ENCODE measurements at regions not wholly inside any gene's neighbourhood (a gene's known extent, or its start where the extent isn't known, plus 50 kb on each side); places are given as distances from the start of the nearest gene placed in this dataset.
"Not testable (repeated sequence)": the region's sequence is repeated elsewhere in the genome, so short reads cannot be mapped to it uniquely, and the experiment has no call there.

GRCh38 chr6:168825226-168826077 is 384.5 kb downstream of the SMOC2 start:
- DNase-seq: no peak

DNA sequence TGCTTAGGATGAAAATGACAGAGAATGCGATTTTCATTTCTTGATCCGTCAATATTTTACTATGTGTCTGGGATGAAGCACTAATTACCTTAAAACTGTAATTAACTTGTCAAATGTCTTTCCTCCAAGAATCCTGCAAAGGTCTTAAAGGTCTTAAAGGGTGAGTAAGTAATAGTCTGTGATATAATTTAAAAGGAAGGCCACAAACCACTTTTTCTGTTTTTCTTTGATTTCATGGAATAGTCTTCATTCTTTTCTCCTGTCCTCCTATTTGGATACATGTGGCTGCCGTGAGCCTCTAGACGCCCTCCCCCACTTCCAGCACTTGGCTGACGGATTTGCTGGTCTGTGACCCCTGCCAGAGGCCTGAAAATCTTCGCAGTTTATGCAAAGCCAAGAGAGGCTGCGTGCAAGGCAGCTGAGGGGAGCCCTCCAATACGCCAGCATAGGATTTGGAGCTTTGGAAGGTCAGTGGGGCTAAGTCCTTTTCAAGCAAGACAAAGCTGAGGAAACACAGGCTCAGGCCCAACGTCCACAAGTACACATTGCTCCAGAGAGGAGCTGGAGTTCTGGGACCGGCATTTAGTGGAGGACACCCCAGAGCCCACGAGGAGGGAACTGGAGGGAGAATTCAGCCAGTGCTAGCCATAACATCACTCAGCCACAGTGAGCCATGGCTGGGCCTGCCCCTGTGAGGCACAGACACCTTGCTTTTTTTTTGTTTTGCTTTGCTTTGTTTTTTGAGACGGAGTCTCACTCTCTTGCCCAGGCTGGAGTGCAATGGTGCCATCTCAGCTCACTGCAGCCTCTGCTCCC is 382.6 kb downstream of the SMOC2 start:
- no peak for DNase-seq

DNA sequence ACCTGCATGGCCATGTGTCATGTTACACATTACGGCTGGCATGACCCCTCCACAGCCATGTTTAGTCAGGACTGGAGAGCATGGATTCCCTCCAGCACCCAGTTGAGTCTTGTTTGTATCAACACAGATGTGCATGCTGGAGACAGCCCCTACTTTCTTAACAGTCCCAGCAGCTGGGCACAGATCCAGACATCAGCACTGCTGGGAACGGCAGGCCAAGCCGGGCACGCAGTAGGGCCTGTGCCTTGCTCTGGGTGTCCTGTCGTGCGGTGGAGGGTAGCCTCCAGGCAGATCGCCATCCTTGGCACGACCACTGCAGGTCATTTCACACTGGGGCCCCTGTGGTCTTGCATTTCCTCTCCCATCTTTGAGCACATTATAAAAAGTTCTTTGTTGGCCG is 381.4 kb downstream of the SMOC2 start:
- DNase-seq: no peak

- DNase-seq: no peak
These were observed 378.6 kb downstream of the SMOC2 start for GRCh38 chr6:168819546-168819945.

- DNase-seq: no peak
These were observed 376.7 kb downstream of the SMOC2 start for GRCh38 chr6:168817558-168818159.

- DNase-seq: no peak
These were observed 374.2 kb downstream of the SMOC2 start for GRCh38 chr6:168815229-168815628.

GRCh38 chr6:168808232-168808631 is 367.2 kb downstream of the SMOC2 start:
- DNase-seq: no peak

GRCh38 chr6:168804331-168804730 is 363.3 kb downstream of the SMOC2 start:
- DNase-seq: no peak

DNA sequence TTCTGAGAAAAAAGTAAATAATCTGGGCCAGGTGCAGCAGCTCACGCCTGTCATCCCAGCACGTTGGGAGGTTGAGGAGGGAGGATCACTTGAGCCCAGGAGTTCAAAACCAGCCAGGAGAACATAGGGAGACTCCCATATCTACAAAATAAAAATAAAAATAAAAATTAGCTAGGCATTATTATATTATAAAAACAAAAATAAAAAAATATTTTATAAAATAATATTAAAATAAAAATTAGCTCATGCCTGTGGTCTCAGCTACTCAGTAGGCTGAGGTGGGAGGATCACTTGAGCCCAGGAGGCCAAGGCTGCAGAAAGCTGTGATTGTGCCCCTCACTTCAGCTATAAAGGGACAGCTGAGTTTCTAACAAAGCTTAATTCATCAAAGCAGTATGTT is 362.9 kb downstream of the SMOC2 start:
- DNase-seq: no peak

- DNase-seq: no peak
These were observed 358.1 kb downstream of the SMOC2 start for GRCh38 chr6:168799067-168799466.

DNA sequence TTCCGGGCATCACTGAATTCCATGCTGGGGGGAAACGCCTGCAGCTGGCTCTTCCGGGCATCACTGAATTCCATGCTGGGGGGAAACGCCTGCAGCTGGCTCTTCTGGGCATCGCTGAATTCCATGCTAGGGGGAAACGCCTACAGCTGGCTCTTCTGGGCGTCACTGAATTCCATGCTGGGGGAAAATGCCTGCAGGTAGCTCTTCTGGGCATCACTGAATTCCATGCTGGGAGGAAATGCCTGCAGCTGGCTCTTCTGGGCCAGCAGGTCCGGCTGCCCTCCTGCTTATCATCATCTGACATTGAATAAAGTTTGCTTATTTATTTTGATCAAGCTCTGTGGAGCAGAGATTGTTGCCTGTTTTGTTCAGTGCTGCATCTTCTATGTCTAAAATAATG is 355.1 kb downstream of the SMOC2 start:
- DNase-seq: no peak

DNA sequence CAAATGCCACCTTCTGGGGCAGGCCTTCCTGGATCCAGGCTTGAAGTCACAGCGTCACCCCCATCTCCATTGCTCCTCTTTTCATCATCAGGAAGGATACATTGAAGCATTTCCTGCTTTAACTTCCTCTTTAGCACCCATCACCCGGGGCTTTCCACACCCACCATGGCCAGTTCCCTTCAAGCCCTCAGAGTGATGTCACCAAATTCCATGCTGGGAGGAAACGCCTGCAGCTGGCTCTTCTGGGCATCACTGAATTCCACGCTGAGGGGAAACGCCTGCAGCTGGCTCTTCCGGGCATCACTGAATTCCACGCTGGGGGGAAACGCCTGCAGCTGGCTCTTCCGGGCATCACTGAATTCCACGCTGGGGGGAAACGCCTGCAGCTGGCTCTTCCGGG is 354.6 kb downstream of the SMOC2 start:
- not testable (repeated sequence) for DNase-seq

GRCh38 chr6:168794491-168794890 is 353.5 kb downstream of the SMOC2 start:
- DNase-seq: no peak

GRCh38 chr6:168793649-168794048 is 352.7 kb downstream of the SMOC2 start:
- no peak for DNase-seq

DNA sequence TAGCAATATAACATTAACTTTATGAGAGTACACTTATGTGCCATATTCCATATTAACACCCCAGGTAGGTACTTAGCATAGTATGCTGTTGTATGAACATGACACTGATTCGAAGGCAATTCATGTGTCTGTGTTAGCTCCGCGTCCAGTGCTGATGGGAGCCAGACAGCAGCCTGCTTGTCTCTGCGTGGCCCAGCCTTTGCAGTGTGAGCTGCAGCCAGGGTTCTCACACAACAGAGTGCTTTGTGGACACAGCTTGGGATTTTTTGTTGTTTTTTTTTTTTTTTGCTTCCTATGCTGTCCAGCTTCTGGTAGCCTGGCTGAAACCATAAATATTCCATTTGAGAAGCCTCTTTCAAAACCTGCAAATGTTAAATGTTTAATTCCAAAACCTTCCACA is 350.9 kb downstream of the SMOC2 start:
- peak; percentile 5 for DNase-seq

- DNase-seq: no peak
These were observed 348.7 kb downstream of the SMOC2 start for GRCh38 chr6:168789699-168790098.

DNA sequence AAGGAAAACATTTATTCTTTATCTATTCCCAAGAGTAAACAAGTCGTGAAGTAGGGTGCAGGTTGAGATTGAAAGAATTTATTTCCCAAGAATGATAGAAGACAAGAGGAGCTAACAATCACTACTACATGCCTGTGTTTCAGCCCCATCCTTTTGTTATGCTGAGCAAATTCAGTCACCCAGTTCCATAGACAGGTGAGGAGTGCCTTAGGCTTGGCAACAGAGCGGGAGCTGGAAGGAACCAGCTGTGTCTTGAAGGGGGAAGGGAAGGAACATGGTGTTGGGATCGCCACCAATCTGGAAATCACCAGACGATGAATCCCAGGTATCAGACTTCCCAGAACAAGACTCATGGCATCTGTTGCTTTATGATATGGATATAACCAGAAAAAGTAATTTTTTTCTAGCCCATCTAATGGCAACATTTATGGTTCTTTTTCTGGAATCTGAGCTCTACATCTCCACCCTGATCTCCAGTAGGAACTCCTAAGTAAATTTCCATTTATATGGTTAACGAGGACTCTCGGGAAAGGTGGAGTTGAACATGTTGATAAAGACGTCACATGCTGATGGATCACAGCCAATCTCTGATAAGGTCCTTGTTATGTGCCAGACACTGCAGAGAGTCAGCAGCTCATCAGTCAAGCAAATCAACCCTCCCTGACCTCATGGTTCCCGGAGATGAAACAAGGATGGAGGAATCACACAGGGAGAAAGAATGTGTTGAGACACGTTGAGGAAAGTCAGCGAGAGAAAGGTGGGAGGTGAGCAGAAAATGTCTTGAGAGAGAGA is 344.9 kb downstream of the SMOC2 start:
- no peak for DNase-seq

- DNase-seq: no peak
These were observed 343.4 kb downstream of the SMOC2 start for GRCh38 chr6:168784426-168784825.

DNA sequence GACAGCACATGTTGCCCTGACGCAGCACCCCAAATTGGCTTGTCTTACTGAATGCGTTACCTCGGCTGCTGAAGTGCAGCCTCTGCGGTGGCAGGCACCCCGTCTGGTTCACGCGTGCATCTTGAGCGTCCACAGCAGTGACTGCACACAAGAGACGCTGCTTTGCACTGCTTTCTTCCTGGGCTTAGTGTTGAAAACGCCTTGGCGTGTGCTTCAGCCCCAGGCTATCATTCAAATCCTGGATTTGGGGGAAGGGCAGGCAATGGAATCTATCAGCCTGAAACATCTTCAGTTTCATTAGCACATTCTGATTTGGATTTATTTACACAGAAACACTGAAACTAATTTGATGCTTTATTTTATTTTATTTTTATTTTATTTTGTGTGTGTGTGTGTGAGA is 342.7 kb downstream of the SMOC2 start:
- DNase-seq: no peak

DNA sequence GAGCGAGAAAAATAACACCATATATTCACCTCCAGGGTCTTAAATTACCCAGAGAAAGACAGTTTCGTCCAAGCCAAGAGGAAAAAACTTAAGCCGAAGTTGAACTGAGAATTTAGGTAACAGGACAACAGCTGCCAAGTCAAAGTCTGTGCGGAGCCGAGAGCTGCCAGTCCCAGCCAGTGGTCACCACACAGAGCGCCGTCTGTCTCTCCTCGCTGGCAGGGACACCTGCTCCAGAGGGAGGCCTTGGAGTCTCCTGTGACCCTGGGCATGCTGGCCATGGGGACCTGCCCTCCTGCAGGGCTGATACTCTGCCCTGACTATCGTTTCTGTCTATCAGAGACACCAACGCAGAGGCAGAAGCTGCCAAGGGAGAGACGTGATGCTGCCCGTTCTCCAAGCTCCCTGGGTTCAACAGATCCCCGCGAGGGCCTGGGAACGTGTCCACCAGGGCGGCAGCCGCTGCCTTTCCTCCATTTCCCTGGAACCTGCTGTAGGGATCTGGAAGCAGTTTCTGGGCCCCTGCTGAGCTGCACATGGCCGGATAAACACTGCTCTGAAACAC is 341.3 kb downstream of the SMOC2 start:
- DNase-seq: no peak

- no peak for DNase-seq
These were observed 337.2 kb downstream of the SMOC2 start for GRCh38 chr6:168778201-168778600.

DNA sequence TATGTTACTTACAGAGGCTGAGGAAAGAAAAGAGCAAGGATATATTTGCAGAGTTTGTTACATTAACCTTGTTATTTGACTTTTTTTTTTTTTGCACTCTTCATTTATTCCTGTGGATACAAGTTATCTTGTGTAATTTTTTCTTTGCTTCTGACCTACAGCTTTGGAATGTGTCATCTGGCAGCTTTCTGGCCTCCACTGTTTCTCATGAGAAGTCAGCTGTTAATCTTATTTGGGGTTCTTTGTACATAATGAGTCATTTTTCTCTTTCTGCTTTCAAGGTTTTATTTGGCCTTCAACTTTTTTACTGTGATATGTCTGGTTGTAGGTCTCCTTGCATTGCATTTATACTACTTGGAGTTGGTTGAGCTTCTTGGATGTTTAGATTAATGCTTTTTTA is 333.4 kb downstream of the SMOC2 start:
- no peak for DNase-seq

All from occipital lobe (tissue), 1 donor.